ENCODE measurements at regions not wholly inside any gene's neighbourhood (a gene's known extent, or its start where the extent isn't known, plus 50 kb on each side); places are given as distances from the start of the nearest gene placed in this dataset.

DNA sequence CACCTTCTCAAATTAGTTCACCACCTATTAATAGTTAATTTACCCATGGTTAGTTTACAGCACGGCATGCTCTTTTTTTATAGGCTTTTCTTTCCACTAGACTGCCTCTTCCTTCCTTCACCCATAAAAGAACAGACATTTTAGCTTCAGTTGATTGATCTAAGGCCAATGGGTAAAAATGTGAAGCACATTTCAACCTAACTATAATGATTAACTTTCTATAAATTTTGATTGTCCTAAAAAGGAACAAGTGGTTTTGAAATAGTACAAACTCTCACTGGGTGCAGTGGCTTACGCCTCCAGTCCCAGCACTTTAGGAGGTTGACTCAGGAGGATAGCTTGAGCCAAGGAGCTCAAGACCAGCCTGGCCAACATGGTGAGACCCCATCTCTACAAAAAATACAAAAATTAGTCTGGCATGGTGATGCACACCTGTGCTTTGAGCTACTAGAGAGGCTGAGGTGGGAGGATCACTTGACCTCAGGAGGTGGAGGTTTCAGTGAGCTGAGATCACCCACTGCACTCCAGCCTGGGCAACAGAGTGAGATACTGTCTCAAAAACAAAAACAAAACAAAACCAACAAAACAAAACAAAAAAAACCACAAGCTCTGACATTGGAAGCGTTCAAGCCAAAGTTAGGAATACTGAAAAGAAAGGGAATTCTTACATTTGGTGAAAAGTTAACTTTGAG is 89.9 kb upstream of the FAT1 start:
- no peaks in the 10 kb centered on the region for H3K4me1 ChIP-seq (ENCODE audit: control insufficient read depth in 1 of 2, insufficient read depth in 2 of 2, low read length in 2 of 2)
- no CpG with 5 or more reads among the region's 3 CpGs for WGBS (ENCODE audit: insufficient coverage)
- no peak for DNase-seq
- no peaks in the 10 kb centered on the region for H4K20me1 ChIP-seq (ENCODE audit: insufficient read depth, low read length)
- H2AFZ ChIP-seq (ENCODE audit: insufficient read depth, low read depth, low read length, poor library complexity, severe bottlenecking) = no peak overlapping the region
- peaks cover 0 to 5% of the 10 kb centered on the region in 2 donors for H3K9me3 ChIP-seq (replicated peaks in 1 of 2; ENCODE audit: control insufficient read depth in 1 of 2, insufficient read depth in 1 of 2, low read length in 2 of 2)
- no peak overlapping the region for H3K9ac ChIP-seq (ENCODE audit: insufficient read depth, low read length, poor library complexity, severe bottlenecking)
- Mint-ChIP-seq H3K4me1 (no peaks in the 10 kb centered on the region), H3K4me3 (no peak overlapping the region), H3K36me3 (no peaks in the 10 kb centered on the region), H3K9me3 (peaks cover 0 to 8% (median 2%) of the 10 kb centered on the region in 7 donors), H3K27me3 (ENCODE audit: low read depth in 3 of 3) (no peaks in the 10 kb centered on the region), H3K27ac (no peak overlapping the region)
- H3K27ac ChIP-seq (ENCODE audit: low read depth in 1 of 2, low read length in 2 of 2) = no peak overlapping the region
- TF ChIP-seq, protein P1, sequence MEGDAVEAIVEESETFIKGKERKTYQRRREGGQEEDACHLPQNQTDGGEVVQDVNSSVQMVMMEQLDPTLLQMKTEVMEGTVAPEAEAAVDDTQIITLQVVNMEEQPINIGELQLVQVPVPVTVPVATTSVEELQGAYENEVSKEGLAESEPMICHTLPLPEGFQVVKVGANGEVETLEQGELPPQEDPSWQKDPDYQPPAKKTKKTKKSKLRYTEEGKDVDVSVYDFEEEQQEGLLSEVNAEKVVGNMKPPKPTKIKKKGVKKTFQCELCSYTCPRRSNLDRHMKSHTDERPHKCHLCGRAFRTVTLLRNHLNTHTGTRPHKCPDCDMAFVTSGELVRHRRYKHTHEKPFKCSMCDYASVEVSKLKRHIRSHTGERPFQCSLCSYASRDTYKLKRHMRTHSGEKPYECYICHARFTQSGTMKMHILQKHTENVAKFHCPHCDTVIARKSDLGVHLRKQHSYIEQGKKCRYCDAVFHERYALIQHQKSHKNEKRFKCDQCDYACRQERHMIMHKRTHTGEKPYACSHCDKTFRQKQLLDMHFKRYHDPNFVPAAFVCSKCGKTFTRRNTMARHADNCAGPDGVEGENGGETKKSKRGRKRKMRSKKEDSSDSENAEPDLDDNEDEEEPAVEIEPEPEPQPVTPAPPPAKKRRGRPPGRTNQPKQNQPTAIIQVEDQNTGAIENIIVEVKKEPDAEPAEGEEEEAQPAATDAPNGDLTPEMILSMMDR (IDR thresholded peaks at IDR 0.05) = no peak
- intact Hi-C loops (cut with micrococcal nuclease) = no loop called here
- no peak overlapping the region for H3K4me3 ChIP-seq (replicated peaks in 1 of 3; ENCODE audit: low read depth in 2 of 3, low read length in 3 of 3)
- H3K79me2 ChIP-seq (ENCODE audit: insufficient read depth, low read length) = no peaks in the 10 kb centered on the region
- H3K4me2 ChIP-seq (replicated peaks; ENCODE audit: extremely low read depth, low read length, poor library complexity, severe bottlenecking) = no peak overlapping the region
- no peaks in the 10 kb centered on the region for H3K36me3 ChIP-seq (replicated peaks in 1 of 2; ENCODE audit: control insufficient read depth in 1 of 2, insufficient read depth in 2 of 2, low read length in 2 of 2)
- no peaks in the 10 kb centered on the region for H3K27me3 ChIP-seq (ENCODE audit: control insufficient read depth in 2 of 2, insufficient read depth in 2 of 2, low read length in 2 of 2)

DNA sequence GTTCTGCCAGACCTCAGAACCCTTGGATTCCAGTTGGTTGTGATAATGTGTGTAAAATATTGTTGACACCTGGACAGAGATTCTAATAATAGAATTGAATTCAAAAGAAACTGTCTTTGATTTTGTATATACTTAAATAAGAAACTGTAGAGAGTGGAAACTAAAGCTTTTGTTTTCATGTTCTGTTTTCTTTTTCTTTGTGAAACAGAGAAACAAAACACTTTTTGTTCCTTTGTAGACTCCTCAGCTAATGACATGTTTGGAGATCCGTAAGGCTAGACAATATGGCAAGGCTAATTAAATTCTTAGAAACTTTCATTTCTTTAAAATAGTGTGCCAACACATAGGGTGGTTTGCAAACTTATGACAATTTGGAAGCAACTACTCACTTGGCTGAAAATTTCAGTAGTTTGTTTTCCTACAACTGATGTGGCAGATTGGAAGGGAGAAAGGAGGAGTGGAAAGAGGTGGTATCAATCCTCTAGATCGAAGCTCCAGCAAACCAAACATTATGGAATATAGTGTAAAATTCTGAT is 90.9 kb upstream of the FAT1 start:
- no peak for DNase-seq
- Histone ChIP-seq H3K27ac (ENCODE audit: low read depth in 1 of 2, low read length in 2 of 2) (no peak overlapping the region), H2AFZ (ENCODE audit: insufficient read depth, low read depth, low read length, poor library complexity, severe bottlenecking) (no peak overlapping the region), H3K9me3 (replicated peaks in 1 of 2; ENCODE audit: control insufficient read depth in 1 of 2, insufficient read depth in 1 of 2, low read length in 2 of 2) (peaks cover 0 to 5% of the 10 kb centered on the region in 2 donors), H4K20me1 (ENCODE audit: insufficient read depth, low read length) (no peaks in the 10 kb centered on the region), H3K4me3 (replicated peaks in 1 of 3; ENCODE audit: low read depth in 2 of 3, low read length in 3 of 3) (no peak overlapping the region), H3K27me3 (ENCODE audit: control insufficient read depth in 2 of 2, insufficient read depth in 2 of 2, low read length in 2 of 2) (no peaks in the 10 kb centered on the region), H3K4me2 (replicated peaks; ENCODE audit: extremely low read depth, low read length, poor library complexity, severe bottlenecking) (no peak overlapping the region), H3K79me2 (ENCODE audit: insufficient read depth, low read length) (no peaks in the 10 kb centered on the region), H3K4me1 (ENCODE audit: control insufficient read depth in 1 of 2, insufficient read depth in 2 of 2, low read length in 2 of 2) (no peaks in the 10 kb centered on the region), H3K9ac (ENCODE audit: insufficient read depth, low read length, poor library complexity, severe bottlenecking) (no peak overlapping the region), H3K36me3 (replicated peaks in 1 of 2; ENCODE audit: control insufficient read depth in 1 of 2, insufficient read depth in 2 of 2, low read length in 2 of 2) (no peaks in the 10 kb centered on the region)
- intact Hi-C loops (cut with micrococcal nuclease) = no loop called here
- Mint-ChIP-seq H3K4me1 (no peaks in the 10 kb centered on the region), H3K4me3 (no peak overlapping the region), H3K9me3 (peaks cover 0 to 8% (median 2%) of the 10 kb centered on the region in 7 donors), H3K27me3 (ENCODE audit: low read depth in 3 of 3) (no peaks in the 10 kb centered on the region), H3K27ac (no peak overlapping the region), H3K36me3 (no peaks in the 10 kb centered on the region)
- TF ChIP-seq, protein P1 (IDR thresholded peaks at IDR 0.05) = no peak
- no CpG with 5 or more reads among the region's 2 CpGs for WGBS (ENCODE audit: insufficient coverage)
